Liver (tissue), 3 donors: ENCODE measurements at regions not wholly inside any gene's neighbourhood (a gene's known extent, or its start where the extent isn't known, plus 50 kb on each side); places are given as distances from the start of the nearest gene placed in this dataset.

Source experiments
- CTCF ChIP-seq: fragments of 150-350 bp; IDR thresholded peaks from 2 replicates; pipeline ENCODE4 v1.5.1; 2017; ENCODE audit warnings: improper control_type of control experiment, low read depth, low read length; ENCODE audit not compliant: missing input control
- EGR1 ChIP-seq, 2 donors: IDR thresholded peaks; 2 replicates each; pipeline ENCODE4 v1.6.1; 2016 to 2018; ENCODE audit warnings: antibody characterized with exemption in 2 of 2, low read depth in 2 of 2
- FOXA1 ChIP-seq: IDR thresholded peaks from 2 replicates; pipeline ENCODE4 v1.6.1; 2016; ENCODE audit warnings: antibody characterized with exemption
- JUND ChIP-seq, 2 donors: IDR thresholded peaks; 2 replicates each; pipeline ENCODE4 v1.6.1; 2016; ENCODE audit warnings: antibody characterized with exemption in 2 of 2
- MAX ChIP-seq: IDR thresholded peaks from 2 replicates; pipeline ENCODE4 v1.6.1; 2016; ENCODE audit warnings: antibody characterized with exemption
- RAD21 ChIP-seq, 2 donors: IDR thresholded peaks; 2 replicates each; pipeline ENCODE4 v1.6.1; 2016; ENCODE audit warnings: antibody characterized with exemption in 2 of 2, mild to moderate bottlenecking in 2 of 2
- RXRA ChIP-seq, 2 donors: IDR thresholded peaks; 2 replicates each; pipeline ENCODE4 v1.6.1; 2017 to 2018; ENCODE audit warnings: antibody characterized with exemption in 2 of 2, mild to moderate bottlenecking in 1 of 2
- SP1 ChIP-seq: IDR thresholded peaks from 2 replicates; pipeline ENCODE4 v1.6.1; 2018; ENCODE audit warnings: antibody characterized with exemption, mild to moderate bottlenecking
- TAF1 ChIP-seq: conservative IDR thresholded peaks from 2 replicates; pipeline ENCODE4 v1.6.1; 2016; ENCODE audit warnings: antibody characterized with exemption, mild to moderate bottlenecking
- YY1 ChIP-seq: IDR thresholded peaks from 2 replicates; pipeline ENCODE4 v1.6.1; 2016; ENCODE audit warnings: antibody characterized with exemption, mild to moderate bottlenecking
- ZBTB33 ChIP-seq: IDR thresholded peaks from 2 replicates; pipeline ENCODE4 v1.6.1; 2016; ENCODE audit warnings: antibody characterized with exemption
- donor health status: healthy.
- donor health status: healthy.

GRCh38 chrX:20988118-20988517 is 386.1 kb upstream of the CNKSR2 start:
- no peak for TF ChIP-seq ZBTB33
- TF ChIP-seq CTCF, result no peak
- TF ChIP-seq SP1, result no peak
- no peak for TF ChIP-seq YY1
- no peak for TF ChIP-seq MAX
- TF ChIP-seq RXRA (IDR thresholded peaks at IDR 0.05), result no peak
- no peak for TF ChIP-seq TAF1
- TF ChIP-seq EGR1 (IDR thresholded peaks at IDR 0.05; ENCODE audit: low read depth in 2 of 2), result no peak
- TF ChIP-seq JUND (IDR thresholded peaks at IDR 0.05), result no peak
- no peak for TF ChIP-seq FOXA1
- no peak for TF ChIP-seq RAD21 (IDR thresholded peaks at IDR 0.05)
